ENCODE measurements at regions not wholly inside any gene's neighbourhood (a gene's known extent, or its start where the extent isn't known, plus 50 kb on each side); places are given as distances from the start of the nearest gene placed in this dataset.

DNA sequence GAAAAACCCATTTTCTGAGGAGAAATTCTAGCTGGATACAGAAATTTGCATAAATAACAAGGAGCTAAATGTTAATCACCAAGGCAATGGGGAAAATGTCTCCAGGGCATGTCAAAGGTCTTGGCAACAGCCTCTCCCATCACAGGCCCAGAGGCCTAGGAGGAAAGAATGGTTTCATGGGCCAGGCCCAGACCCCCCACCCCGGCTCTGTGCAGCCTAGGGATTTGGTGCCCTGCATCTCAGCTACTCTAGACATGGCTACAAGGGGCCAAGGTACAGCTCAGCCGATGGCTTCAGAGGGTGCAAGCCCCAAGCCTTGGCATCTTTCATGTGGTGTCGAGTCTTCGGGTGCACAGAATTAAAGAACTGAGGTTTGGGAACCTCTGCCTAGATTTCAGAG, 321.2 kb upstream of the ID4 start:
- in situ Hi-C loops (cut with HindIII; ENCODE audit: low sequenced_read_pairs), result no loop called here
- DNase-seq (ENCODE audit: low spot score), result no peak

DNA sequence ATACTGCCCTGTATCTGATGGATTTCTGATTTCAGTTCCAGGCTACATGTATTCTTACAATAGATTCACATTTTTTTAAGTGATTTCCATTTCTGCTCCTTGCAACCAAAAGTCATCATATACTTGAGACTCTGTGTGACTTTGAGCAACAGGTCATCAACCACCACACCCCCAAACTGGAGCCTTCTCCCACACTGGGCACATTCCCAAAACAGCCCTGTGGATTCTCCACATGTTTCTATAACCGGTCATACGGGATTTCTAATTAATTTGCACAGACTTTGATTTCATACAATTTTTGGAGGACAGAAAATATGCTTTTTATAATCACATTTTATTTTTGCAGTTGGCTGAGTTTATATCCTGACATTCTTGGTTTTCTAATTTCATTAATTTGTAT, 317.2 kb upstream of the ID4 start:
- in situ Hi-C loops (cut with HindIII; ENCODE audit: low sequenced_read_pairs), result no loop called here
- no peak for DNase-seq (ENCODE audit: low spot score)

DNA sequence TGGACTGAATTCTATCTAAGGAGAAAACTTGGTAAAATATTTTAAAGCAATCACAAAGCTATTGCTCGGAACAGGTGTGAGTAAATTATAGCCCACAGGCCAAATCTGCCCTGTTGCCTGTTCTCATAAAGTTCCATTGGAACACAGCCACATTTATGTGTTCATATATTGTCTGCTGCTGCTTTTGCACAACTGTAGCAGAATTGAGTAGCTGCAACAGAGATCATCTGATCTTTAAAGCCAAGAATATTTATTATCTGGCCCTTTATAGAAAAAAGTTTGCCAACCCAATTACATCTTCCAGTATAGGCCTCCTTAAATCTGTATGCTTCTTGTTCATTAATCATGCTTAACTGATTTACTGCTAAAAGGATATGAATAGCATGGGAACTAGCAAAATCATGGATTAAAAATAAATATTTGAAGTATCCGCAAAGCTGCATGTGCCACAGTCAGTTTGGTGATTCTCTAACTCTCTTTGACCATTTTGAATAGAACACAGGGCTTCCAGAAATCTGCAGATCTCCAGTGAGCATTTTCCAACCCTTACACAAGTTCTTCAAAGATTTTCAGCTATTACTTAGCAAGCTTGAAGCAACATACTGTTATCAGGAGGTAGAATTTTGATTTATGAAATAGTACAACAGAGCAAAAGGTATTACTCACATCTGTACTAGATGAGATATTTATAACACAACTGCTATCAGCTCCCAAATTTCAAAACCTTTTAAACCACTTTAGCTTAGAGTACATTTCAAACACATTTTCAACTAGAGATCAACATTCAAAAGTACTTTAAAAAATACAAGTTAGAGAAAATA, 312.6 kb upstream of the ID4 start:
- in situ Hi-C loops (cut with HindIII; ENCODE audit: low sequenced_read_pairs), result no loop called here
- no peak for DNase-seq (ENCODE audit: low spot score)

DNA sequence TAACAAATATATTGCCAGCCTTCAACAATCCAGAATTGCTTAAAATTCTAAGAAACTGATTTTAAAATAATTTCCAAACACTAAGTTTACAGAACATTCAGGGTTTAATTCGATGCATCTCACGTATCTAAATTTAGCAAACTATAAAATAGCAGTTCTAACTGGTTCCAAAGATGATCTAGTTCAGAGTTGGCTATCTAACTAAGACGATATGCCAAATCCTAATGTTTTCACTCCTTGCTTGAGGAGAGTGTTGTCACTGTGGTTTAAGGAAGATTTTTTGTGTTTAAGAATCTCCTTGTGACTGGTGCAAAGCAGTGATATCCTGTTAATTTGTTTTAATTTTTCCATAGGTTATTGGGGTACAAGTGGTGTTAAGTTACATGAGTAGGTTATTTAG, 311.5 kb upstream of the ID4 start:
- DNase-seq (ENCODE audit: low spot score), result no peak
- in situ Hi-C loops (cut with HindIII; ENCODE audit: low sequenced_read_pairs), result no loop called here

DNA sequence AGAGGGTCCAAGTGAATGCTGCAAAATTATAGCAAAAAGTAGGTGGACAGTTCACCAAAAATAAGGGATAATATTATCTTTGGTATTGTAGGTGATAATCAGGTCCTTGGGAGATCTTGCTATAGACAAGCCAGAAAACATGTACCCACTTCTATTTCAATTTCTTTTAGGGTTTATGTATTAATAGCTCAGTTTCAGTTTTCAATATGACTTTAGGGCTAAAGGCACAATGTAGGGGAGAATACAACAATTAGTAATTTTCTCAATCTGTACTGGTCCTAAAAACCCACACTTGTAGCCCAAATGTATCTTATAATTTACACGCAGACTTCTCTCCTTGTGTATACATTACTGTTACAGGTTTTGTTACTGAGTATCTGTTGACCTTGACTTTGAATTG, 307.0 kb upstream of the ID4 start:
- in situ Hi-C loops (cut with HindIII; ENCODE audit: low sequenced_read_pairs), result no loop called here

DNA sequence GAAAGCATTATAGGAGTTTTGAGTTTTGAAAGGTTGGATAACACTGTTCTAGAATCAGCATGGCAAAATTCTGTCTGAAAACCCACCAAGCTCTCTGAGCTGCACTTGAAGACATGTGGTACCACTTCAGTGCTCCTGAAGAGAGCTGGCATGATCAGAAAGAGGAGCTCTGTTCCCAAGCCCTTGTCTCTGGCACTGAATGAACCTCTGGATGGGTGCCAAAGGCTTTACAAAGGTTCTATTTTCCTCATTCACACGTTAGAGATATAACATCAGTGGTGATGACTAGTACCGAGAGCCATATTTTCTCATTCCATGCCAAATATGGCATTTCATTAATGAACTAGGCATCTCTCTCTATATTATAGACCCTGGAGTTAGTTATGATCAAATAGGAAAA, 301.8 kb upstream of the ID4 start:
- peak; percentile 37 for DNase-seq (ENCODE audit: low spot score)
- in situ Hi-C loops (cut with HindIII; ENCODE audit: low sequenced_read_pairs), result no loop called here

More for the DNA sequence above, 307.0 kb upstream of the ID4 start:
- DNase-seq (ENCODE audit: low spot score), result no peak

DNA sequence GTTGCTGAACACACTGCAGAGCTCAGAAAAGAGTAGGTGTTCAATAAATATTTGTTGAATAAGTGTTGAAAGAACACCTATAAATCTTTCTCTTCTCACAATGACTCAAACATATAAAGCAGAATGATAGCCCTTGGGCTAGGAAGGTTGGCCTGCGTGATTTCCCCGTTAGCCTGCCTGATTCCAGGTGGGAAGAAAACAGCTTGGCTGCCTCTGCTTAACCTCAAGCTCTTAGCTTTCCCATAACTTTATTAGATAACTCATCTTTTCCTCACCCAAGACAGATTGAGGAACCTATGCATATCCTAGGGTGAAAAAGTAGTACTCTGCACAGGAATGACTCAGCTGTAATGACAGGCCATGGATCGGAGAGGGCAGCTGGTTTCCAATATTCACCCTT, 300.3 kb upstream of the ID4 start:
- in situ Hi-C loops (cut with HindIII; ENCODE audit: low sequenced_read_pairs), result no loop called here
- DNase-seq (ENCODE audit: low spot score), result no peak

DNA sequence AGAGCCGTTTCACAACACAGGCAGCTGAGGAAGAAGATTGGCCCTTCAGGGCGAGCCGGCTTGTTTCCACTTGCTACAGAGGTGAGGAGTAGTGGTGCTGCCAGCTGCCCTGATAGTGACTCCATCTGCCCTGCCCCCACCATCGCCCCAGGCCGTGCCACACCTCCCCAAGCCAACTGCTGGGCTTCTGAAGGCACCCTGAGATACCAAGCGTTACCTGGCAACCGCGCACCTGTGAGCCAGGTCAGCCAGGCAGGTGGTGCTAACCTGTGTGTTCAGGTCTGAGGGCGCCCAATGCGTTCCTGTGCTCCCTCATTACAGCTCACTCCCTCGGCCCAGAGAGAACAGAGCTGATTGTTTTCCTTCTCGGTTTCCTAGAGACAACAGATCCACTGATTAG, 299.1 kb upstream of the ID4 start:
- DNase-seq (ENCODE audit: low spot score), result no peak
- in situ Hi-C loops (cut with HindIII; ENCODE audit: low sequenced_read_pairs), result no loop called here

DNA sequence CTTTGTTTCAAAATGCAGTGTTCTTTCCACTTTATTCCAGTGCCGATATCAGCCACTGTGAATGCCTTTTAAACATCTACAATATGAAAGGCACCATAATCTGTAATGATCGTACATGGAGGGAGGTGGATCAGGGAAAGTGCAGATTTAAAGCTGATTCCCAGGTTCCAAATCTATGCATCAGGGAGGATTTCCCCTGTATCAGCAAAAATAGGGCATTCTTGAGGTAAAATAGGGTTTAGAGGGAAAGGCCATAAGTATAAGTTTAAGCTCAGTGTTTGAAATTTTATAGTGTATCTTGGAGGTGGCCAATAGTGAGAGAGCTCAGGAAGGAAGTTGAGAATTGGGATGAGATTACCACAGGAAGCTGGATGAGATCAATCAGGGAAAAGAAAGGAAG, 289.7 kb upstream of the ID4 start:
- no peak for DNase-seq (ENCODE audit: low spot score)
- in situ Hi-C loops (cut with HindIII; ENCODE audit: low sequenced_read_pairs), result no loop called here

DNA sequence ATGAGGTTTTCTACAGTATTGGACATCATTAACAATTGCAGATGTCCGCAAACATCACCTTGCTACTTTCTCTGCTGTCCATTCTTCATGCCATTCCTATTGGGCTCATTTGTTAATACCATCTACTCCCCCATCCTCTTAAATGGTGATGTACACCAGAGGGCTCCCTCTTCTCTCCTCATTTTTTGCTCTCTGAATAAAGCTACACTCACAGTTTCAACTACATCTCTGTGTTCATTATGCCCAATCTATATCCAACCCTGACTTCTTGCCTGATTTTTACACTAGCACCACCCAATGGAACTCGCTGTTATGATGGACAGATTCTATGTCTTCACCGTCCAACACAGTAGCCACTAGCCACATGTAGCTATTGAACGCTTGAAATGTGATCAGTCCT, 288.1 kb upstream of the ID4 start:
- in situ Hi-C loops (cut with HindIII; ENCODE audit: low sequenced_read_pairs), result no loop called here
- no peak for DNase-seq (ENCODE audit: low spot score)

DNA sequence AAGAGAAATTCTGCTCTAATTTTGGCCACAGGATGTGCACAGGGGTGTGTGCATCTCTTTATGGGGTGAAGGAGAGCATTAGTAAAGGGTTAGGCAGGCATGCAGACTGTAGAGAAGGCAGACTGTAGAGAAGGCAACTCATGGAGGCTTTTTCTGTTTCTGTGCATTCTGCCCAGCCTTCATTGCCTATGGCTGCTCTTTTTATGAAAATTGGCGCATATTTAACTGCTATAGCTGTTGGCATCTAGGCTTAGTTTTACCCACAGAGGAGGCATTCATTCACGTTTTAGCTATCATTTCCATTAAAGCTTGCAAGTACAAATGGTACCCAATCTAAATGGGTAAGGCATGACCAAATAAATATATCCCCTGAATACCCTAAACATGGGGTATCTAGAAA, 286.8 kb upstream of the ID4 start:
- in situ Hi-C loops (cut with HindIII; ENCODE audit: low sequenced_read_pairs), result no loop called here
- DNase-seq (ENCODE audit: low spot score), result no peak

DNA sequence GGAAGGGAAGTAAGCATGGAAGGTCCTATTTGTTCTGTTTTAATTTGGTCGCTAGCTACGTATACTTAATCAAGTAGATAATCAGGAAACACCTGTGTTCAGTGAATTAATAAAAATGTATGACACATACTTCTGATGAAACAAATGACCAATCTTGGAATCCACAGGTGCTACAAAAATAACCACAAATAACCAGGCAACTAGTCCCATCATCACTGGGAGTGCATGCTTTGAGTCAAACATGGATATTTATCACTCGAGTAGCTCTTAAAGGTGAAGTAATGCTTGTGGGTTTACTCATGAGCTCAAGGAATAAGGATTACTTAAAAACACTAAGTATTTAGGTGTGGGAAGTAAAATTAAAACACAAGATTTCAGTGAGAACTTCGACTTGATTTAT, 285.6 kb upstream of the ID4 start:
- in situ Hi-C loops (cut with HindIII; ENCODE audit: low sequenced_read_pairs), result no loop called here
- no peak for DNase-seq (ENCODE audit: low spot score)

DNA sequence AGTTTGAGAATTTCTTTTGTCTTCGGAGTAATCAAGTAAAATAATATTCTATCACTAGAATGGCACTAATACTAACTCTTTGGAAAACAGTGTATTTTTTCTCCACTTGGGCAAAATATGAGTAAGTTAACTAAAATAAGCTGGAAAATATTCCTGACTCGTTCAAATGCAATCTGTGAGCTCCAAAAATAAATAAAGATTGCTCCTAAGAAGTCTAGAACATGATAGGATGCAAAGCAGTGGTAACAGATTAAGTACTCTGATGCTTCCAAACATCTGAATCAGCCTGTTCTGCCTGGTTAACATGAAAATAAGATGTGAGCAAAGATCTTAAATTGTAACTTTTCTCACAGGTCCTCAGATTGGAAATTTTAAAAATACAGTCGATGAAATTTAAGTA, 285.1 kb upstream of the ID4 start:
- DNase-seq (ENCODE audit: low spot score), result no peak
- in situ Hi-C loops (cut with HindIII; ENCODE audit: low sequenced_read_pairs), result no loop called here

DNA sequence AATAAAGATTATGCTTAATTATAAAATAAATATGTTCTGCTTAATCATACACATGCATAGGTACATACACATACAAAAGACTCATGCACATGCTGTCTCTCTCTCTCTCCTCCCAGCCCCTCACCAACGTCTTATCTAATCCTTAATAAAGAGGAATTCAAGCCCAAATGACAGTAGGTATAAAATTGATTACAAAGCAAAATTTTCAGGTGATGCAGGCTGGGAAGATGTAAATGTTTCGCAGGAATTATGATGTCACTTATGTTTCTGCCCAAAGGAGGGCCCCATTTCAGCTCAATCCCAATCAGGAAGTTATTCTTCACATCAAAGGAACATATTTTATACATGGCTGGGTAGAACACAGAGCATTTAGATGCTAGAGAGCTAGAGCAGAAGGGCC, 284.6 kb upstream of the ID4 start:
- no peak for DNase-seq (ENCODE audit: low spot score)
- in situ Hi-C loops (cut with HindIII; ENCODE audit: low sequenced_read_pairs), result no loop called here

DNA sequence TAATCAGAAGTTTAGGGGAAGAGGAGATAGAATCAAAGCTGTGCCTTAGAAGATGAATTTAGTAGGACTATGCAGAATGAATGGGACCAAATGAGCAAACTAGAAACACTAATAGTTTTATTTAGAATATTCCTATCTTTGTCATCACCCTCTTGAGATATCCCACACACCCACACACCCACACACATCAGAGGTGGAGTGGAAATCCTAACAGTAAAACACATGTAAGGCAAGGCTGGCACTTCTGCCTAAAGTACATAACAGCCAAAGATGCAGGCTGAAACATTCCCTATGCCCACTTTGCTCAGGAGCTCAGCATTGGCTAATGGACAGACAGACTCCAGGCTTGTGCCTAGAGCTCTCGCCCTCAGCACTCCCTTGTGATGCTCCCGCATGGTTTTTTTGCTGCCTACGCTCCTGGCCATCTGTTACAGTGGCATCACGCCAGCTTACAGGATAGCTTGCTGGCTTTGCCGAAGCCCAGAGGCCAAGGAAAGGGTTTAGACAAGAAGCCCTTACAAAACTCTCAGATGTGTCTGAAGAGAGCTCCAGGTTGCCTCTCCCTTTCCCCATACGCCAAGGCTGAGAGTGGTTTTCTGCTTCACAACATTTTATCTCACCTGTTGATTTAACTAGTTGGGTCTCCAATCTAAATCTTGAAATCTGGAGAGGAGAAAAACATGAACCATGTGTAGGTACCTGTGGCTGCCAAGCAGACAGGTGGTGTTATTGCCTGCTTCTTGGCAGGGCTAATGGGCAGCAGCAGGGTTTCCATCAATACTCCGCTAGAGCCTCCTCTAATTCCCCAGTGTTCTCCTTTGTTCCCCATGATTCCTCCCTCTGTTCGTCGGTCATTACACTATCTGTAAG, 282.6 kb upstream of the ID4 start:
- peak; percentile 93 for DNase-seq (ENCODE audit: low spot score)
- in situ Hi-C loops (cut with HindIII; ENCODE audit: low sequenced_read_pairs), result no loop called here

DNA sequence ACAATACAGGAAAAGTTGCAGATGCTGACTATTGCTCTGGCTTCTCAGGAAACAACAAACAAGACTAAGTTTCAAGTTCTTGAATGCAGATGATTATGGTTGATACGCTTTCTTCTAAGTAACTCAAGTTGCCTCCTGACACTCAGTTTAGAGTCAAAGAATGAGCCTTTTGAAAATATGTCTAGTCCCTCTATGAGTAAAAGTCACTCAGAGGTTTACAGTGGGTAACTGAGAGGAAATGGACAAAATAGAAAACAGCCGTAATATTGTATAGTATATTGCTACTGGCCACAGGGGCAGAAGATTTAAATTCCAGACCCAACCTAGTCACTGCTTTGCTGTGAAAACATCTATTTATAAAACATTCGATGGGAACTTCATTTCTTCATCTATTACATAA, 280.0 kb upstream of the ID4 start:
- in situ Hi-C loops (cut with HindIII; ENCODE audit: low sequenced_read_pairs), result no loop called here
- DNase-seq (ENCODE audit: low spot score), result no peak

DNA sequence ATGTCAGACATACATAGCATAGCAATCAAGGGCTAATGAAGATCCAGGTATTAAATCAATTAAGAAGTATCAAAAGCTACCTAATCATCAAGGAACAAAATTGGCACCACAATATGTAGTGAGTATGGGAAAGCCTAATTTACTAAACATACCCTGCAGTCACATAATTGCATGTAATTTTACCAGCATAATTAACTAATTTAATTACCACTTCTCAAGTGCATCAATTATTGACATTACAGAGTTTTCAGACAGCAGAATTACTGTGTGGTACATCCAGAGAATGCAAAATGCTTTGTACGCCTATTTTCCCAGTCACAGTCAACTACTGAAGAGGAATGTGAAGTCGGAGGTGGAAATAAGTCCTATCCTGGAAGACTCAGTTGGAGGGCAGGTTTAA, 279.0 kb upstream of the ID4 start:
- in situ Hi-C loops (cut with HindIII; ENCODE audit: low sequenced_read_pairs), result no loop called here
- no peak for DNase-seq (ENCODE audit: low spot score)

DNA sequence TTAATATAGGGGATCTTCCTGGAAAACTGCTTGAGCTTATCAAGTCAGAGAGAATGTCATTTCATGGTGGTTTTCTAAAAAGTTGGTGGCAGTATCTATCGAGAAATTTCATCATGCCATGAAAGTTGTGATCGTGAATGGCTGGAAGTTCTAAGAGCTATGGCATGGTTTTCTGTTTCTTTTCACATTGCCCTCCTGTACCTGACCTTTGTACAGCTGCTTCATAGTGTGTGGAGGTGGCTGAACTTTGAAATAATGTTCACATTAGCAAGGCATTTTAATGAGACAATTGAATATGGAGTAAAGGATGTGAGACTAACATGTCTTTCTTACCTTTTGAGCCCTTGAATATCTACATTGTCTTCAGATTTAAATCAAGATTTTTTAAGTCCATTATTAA, 278.2 kb upstream of the ID4 start:
- in situ Hi-C loops (cut with HindIII; ENCODE audit: low sequenced_read_pairs), result no loop called here
- DNase-seq (ENCODE audit: low spot score), result no peak

DNA sequence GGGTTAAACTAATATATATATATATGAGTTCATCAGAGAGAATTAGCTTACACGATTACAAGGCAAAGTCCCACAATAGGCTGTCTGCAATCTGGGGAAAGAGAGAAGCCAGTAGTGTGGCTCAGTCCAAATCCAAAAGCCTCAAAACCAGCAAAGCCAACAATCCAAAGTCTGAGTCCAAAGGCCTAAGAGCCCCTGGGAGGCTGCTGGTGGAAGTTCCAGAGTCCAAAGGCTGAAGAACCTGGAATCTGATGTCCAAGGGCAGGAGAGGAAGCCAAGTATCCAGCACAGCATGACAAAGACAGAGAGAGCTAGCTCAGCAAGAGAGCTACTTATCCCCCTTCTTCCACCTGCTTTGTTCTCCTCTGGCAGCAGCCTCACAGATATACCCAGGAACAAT, 274.7 kb upstream of the ID4 start:
- DNase-seq (ENCODE audit: low spot score), result peak; percentile 17
- in situ Hi-C loops (cut with HindIII; ENCODE audit: low sequenced_read_pairs), result no loop called here

DNA sequence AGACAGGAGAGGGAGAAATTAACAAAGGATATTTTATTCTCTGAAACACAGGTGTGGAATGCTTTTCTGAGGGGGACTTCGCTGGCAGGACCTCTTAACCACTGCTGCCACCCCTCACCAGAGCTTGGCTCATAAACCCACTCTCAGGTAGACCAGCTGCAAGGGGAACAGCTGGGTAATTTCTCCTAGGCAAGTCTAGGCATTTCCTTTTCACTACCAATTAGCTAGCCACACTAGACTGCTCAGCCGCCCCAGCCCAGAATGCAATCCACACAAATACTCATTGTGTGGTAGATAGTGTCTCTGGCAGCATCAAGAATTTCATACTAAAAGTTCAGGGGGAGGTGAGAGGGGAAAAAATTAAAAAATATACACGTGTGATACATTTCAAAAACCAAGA, 267.6 kb upstream of the ID4 start:
- in situ Hi-C loops (cut with HindIII; ENCODE audit: low sequenced_read_pairs), result no loop called here
- DNase-seq (ENCODE audit: low spot score), result no peak

DNA sequence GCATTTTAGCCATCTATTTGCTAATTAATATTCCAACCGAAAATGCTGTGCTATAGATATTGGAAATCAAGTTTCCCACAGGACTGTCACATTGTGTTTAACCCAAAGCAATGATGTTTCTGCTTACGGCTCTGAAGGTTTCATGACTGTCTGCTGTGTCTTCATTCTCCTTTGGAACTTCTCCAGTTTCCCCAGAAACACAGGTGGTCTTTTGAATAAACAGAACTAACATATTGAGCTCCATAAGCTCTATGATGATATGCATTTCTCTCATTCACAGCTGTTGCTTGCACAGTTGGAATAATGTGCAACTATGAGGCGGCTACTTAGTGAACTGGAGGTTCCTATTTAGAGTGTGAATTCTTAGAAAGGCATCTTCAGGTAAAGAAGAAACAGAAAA, 266.0 kb upstream of the ID4 start:
- no peak for DNase-seq (ENCODE audit: low spot score)
- in situ Hi-C loops (cut with HindIII; ENCODE audit: low sequenced_read_pairs), result no loop called here

Data from G401 (cell line).